KMS-11 (cell line): ENCODE measurements at regions not wholly inside any gene's neighbourhood (a gene's known extent, or its start where the extent isn't known, plus 50 kb on each side); places are given as distances from the start of the nearest gene placed in this dataset.

Source experiments
- H2AFZ ChIP-seq: fragments of 200-600 bp; sonication (generic); 2 replicates; pipeline ENCODE4 v1.6.1; 2016; ENCODE audit warnings: antibody characterized with exemption, mixed run types, low read depth
- H3K27ac ChIP-seq: fragments of 200-600 bp; sonication (generic); 2 replicates; pipeline ENCODE4 v1.6.1; 2016; ENCODE audit warnings: mild to moderate bottlenecking, mixed run types
- H3K27me3 ChIP-seq: fragments of 200-600 bp; sonication (generic); 2 replicates; pipeline ENCODE4 v1.6.1; 2017; ENCODE audit warnings: mild to moderate bottlenecking, low read depth, mixed run types, moderate library complexity; ENCODE audit not compliant: insufficient read depth
- H3K36me3 ChIP-seq: fragments of 200-600 bp; sonication (generic); 2 replicates; pipeline ENCODE4 v1.6.1; 2017; ENCODE audit warnings: mild to moderate bottlenecking, mixed run types; ENCODE audit not compliant: insufficient read depth
- H3K4me1 ChIP-seq: fragments of 200-600 bp; sonication (generic); 2 replicates; pipeline ENCODE4 v1.6.1; 2016; ENCODE audit warnings: mild to moderate bottlenecking, low read depth, mixed run types; ENCODE audit not compliant: poor library complexity, severe bottlenecking
- H3K4me2 ChIP-seq: fragments of 200-600 bp; sonication (generic); 2 replicates; pipeline ENCODE4 v1.7.0; 2016; ENCODE audit warnings: mild to moderate bottlenecking, mixed run types
- H3K4me3 ChIP-seq: fragments of 200-600 bp; sonication (generic); IDR thresholded peaks from 2 replicates; pipeline ENCODE4 v1.6.1; 2017; ENCODE audit warnings: low read depth, low read length, mixed read lengths; ENCODE audit not compliant: insufficient read depth
- H3K79me2 ChIP-seq: fragments of 200-600 bp; sonication (generic); 2 replicates; pipeline ENCODE4 v1.6.1; 2016; ENCODE audit warnings: low read depth, mixed run types; ENCODE audit not compliant: insufficient read depth
- H3K9ac ChIP-seq: fragments of 200-600 bp; sonication (generic); 2 replicates; pipeline ENCODE4 v1.6.1; 2016; ENCODE audit warnings: mild to moderate bottlenecking, mixed run types
- H4K20me1 ChIP-seq: fragments of 200-600 bp; sonication (generic); 2 replicates; pipeline ENCODE4 v1.6.1; 2016; ENCODE audit warnings: mild to moderate bottlenecking, mixed run types; ENCODE audit not compliant: insufficient read depth
- CTCF ChIP-seq: fragments of 200-600 bp; sonication (generic); conservative IDR thresholded peaks from 2 replicates; pipeline ENCODE4 v1.6.1; 2017; ENCODE audit warnings: low read depth, mild to moderate bottlenecking, antibody characterized with exemption, low read length, moderate library complexity, mixed read lengths

GRCh38 chr5:136720674-136721073 lies 355.3 kb upstream of the TRPC7 start:
- Histone ChIP-seq H3K4me1 (no peaks in the 10 kb centered on the region), H3K27me3 (no peaks in the 10 kb centered on the region), H2AFZ (no peak overlapping the region), H4K20me1 (no peaks in the 10 kb centered on the region), H3K79me2 (no peaks in the 10 kb centered on the region), H3K36me3 (no peaks in the 10 kb centered on the region), H3K9ac (no peak overlapping the region), H3K4me3 (no peak overlapping the region), H3K4me2 (no peak overlapping the region), H3K27ac (no peak overlapping the region)
- TF ChIP-seq CTCF: no peak

DNA sequence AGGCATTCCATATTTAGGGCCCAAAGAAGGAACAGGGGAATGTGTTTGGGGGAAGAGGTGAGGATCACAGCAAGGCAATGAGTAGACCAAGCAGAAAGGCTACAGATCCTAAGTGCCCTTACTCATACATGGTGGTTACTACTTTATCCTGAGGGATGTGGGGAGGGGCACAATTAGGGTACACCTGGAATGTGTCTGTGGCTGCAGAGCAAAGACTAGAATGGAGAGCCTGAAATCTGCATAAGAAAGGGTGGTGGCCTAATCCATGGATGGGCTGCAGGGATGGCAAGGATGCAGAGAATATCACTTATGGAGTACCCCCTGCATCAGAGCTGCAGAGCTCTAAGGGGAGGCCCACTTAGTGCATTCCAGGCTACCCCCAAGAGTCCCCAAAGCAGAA lies 352.6 kb upstream of the TRPC7 start:
- Histone ChIP-seq H3K79me2 (no peaks in the 10 kb centered on the region), H3K4me3 (no peak overlapping the region), H3K4me1 (no peaks in the 10 kb centered on the region), H3K27me3 (no peaks in the 10 kb centered on the region), H3K4me2 (no peak overlapping the region), H2AFZ (no peak overlapping the region), H4K20me1 (no peaks in the 10 kb centered on the region), H3K27ac (no peak overlapping the region), H3K9ac (no peak overlapping the region), H3K36me3 (no peaks in the 10 kb centered on the region)
- no peak for TF ChIP-seq CTCF

DNA sequence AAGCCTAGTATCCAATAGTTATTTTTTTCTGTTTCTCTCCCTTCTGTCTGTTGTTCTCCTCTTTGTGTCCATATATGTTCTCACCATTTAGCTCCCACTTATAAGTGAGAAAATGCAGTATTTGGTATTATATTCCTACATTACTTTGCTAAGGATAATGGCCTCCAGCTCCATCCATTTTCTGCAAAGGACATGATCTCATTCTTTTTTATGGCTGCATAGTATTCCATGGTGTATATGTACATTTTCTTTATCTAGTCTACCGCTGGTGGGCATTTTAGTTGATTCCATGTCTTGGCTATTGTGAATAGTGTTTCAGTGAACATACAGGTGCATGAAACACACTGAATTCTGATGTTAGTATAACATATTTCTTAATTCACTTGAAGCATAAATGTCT lies 348.9 kb upstream of the TRPC7 start:
- no peaks in the 10 kb centered on the region for H3K4me1 ChIP-seq
- H3K79me2 ChIP-seq: no peaks in the 10 kb centered on the region
- no peaks in the 10 kb centered on the region for H4K20me1 ChIP-seq
- no peak overlapping the region for H3K27ac ChIP-seq
- no peak for TF ChIP-seq CTCF
- H3K36me3 ChIP-seq: no peaks in the 10 kb centered on the region
- no peak overlapping the region for H2AFZ ChIP-seq
- H3K27me3 ChIP-seq: no peaks in the 10 kb centered on the region
- no peak overlapping the region for H3K4me2 ChIP-seq
- H3K4me3 ChIP-seq: no peak overlapping the region
- no peak overlapping the region for H3K9ac ChIP-seq

GRCh38 chr5:136712628-136713027 lies 347.3 kb upstream of the TRPC7 start:
- H3K79me2 ChIP-seq: no peaks in the 10 kb centered on the region
- H2AFZ ChIP-seq: no peak overlapping the region
- H3K36me3 ChIP-seq: no peaks in the 10 kb centered on the region
- no peaks in the 10 kb centered on the region for H3K4me1 ChIP-seq
- no peak overlapping the region for H3K9ac ChIP-seq
- no peaks in the 10 kb centered on the region for H4K20me1 ChIP-seq
- H3K4me3 ChIP-seq: no peak overlapping the region
- H3K4me2 ChIP-seq: no peak overlapping the region
- H3K27ac ChIP-seq: no peak overlapping the region
- no peaks in the 10 kb centered on the region for H3K27me3 ChIP-seq
- TF ChIP-seq CTCF: no peak

GRCh38 chr5:136710834-136711233 lies 345.5 kb upstream of the TRPC7 start:
- Histone ChIP-seq H3K36me3 (no peaks in the 10 kb centered on the region), H3K9ac (no peak overlapping the region), H3K4me3 (no peak overlapping the region), H3K4me1 (no peaks in the 10 kb centered on the region), H3K79me2 (no peaks in the 10 kb centered on the region), H4K20me1 (no peaks in the 10 kb centered on the region), H3K27me3 (no peaks in the 10 kb centered on the region), H3K27ac (no peak overlapping the region), H2AFZ (no peak overlapping the region), H3K4me2 (no peak overlapping the region)
- no peak for TF ChIP-seq CTCF
